Gastrocnemius medialis (tissue), 4 donors: ENCODE measurements at regions not wholly inside any gene's neighbourhood (a gene's known extent, or its start where the extent isn't known, plus 50 kb on each side); places are given as distances from the start of the nearest gene placed in this dataset.

Source experiments
- ATAC-seq, 2 donors: fragments of 150-250 bp; one replicate each; pipeline ENCODE4 v1.9.1; 2016
- DNase-seq, 2 donors: peaks; one replicate each; pipeline ENCODE4 v3.0.0-alpha.2; 2019
- H3K27ac ChIP-seq, 4 donors: fragments of 200-600 bp; sonication (generic); 1 replicate in 1 of 4; 2 replicates in 3 of 4; pipeline ENCODE4 v1.5.1; 2016 to 2018; ENCODE audit warnings: mild to moderate bottlenecking in 2 of 4, moderate library complexity in 1 of 4
- H3K27me3 ChIP-seq, 3 donors: fragments of 200-600 bp; sonication (generic) in 2 of 3; 1 replicate in 1 of 3; 2 replicates in 2 of 3; pipeline versions ENCODE4 v1.5.1 to v1.6.0; 2016 to 2019; ENCODE audit warnings: mild to moderate bottlenecking in 1 of 3, moderate library complexity in 1 of 3
- H3K36me3 ChIP-seq, 2 donors: fragments of 200-600 bp; sonication (generic) in 1 of 2; one replicate each; pipeline ENCODE4 v1.5.1; 2017 to 2018
- H3K4me1 ChIP-seq, 2 donors: fragments of 200-600 bp; sonication (generic) in 1 of 2; one replicate each; pipeline ENCODE4 v1.5.1; 2016 to 2017; ENCODE audit warnings: mild to moderate bottlenecking in 2 of 2
- H3K4me3 ChIP-seq, 4 donors: fragments of 200-600 bp; sonication (generic) in 3 of 4; 1 replicate in 1 of 4; 2 replicates in 3 of 4; pipeline ENCODE4 v1.5.1; 2016 to 2019; ENCODE audit warnings: mild to moderate bottlenecking in 2 of 4
- H3K9me3 ChIP-seq, 3 donors: fragments of 200-600 bp; sonication (generic) in 2 of 3; 1 replicate in 1 of 3; 2 replicates in 2 of 3; pipeline ENCODE4 v1.5.1; 2016 to 2019
- POLR2A ChIP-seq, 2 donors: fragments of 450-650 bp; IDR thresholded peaks; one replicate each; pipeline ENCODE4 v1.6.1; 2017; ENCODE audit warnings: antibody characterized with exemption in 2 of 2, mild to moderate bottlenecking in 2 of 2, moderate library complexity in 2 of 2
- in situ Hi-C, 4 donors: fragments of 200-750 bp; cut with MboI; loops; one replicate each; pipeline versions ENCODE4 v1.15.0 to v1.8.0; 2017; ENCODE audit warnings: low sequenced_read_pairs in 4 of 4
- intact Hi-C: fragments of 100-400 bp; cut with DNase I; formaldehyde crosslinking; loops from one replicate; pipeline ENCODE4 v1.15.1; 2023; ENCODE audit warnings: low total_unique reads
- TF ChIP-seq, protein P1 (sequence below), 5 experiments: fragments of 450-650 bp in 3 of 5; fragments of 200-600 bp in 2 of 5; sonication (generic) in 2 of 5; IDR thresholded peaks in 4 of 5; conservative IDR thresholded peaks in 1 of 5; 1 replicate in 4 of 5; 2 replicates in 1 of 5; pipeline ENCODE4 v1.5.1; 2016 to 2019; ENCODE audit warnings: antibody characterized with exemption in 5 of 5, mild to moderate bottlenecking in 3 of 5, moderate library complexity in 3 of 5

DNA sequence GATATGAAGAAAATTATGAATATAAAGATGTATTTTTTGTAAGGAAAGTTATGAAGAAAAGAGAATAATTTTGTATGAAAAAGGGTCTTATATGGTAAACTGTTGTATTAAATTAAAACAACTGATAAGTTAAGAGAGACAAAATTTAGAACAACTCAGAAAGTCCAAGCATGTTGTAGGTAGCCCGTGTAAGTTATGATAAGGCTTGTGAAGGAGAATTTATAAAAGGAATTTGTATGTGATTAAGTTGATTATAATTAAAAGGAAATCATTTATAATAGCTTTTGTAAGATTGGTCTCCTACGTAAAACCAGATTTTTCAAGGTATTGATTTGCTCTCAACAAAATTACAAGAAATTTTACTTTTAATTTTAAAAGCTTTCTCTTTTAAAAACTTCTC lies 1579.3 kb downstream of the HACE1 start:
- H3K4me1 ChIP-seq: no peaks in the 10 kb centered on the region
- no peaks in the 10 kb centered on the region for H3K9me3 ChIP-seq
- intact Hi-C loops: no loop called here
- in situ Hi-C loops: loop anchor here in 1 of 4 donors (5.0 kb wide), 1 partner anchor 37 kb away; no protein-coding TSS in a partner anchor
- H3K4me3 ChIP-seq: no peak overlapping the region
- no peak overlapping the region for H3K27ac ChIP-seq
- H3K27me3 ChIP-seq: no peaks in the 10 kb centered on the region
- no peaks in the 10 kb centered on the region for H3K36me3 ChIP-seq
- DNase-seq: no peak
- TF ChIP-seq, protein P1, sequence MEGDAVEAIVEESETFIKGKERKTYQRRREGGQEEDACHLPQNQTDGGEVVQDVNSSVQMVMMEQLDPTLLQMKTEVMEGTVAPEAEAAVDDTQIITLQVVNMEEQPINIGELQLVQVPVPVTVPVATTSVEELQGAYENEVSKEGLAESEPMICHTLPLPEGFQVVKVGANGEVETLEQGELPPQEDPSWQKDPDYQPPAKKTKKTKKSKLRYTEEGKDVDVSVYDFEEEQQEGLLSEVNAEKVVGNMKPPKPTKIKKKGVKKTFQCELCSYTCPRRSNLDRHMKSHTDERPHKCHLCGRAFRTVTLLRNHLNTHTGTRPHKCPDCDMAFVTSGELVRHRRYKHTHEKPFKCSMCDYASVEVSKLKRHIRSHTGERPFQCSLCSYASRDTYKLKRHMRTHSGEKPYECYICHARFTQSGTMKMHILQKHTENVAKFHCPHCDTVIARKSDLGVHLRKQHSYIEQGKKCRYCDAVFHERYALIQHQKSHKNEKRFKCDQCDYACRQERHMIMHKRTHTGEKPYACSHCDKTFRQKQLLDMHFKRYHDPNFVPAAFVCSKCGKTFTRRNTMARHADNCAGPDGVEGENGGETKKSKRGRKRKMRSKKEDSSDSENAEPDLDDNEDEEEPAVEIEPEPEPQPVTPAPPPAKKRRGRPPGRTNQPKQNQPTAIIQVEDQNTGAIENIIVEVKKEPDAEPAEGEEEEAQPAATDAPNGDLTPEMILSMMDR (IDR thresholded peaks at IDR 0.05 in 4 of 5, conservative IDR thresholded peaks at IDR 0.05 in 1 of 5): no peak
- no peak for TF ChIP-seq POLR2A (IDR thresholded peaks at IDR 0.05)
- no peak for ATAC-seq

DNA sequence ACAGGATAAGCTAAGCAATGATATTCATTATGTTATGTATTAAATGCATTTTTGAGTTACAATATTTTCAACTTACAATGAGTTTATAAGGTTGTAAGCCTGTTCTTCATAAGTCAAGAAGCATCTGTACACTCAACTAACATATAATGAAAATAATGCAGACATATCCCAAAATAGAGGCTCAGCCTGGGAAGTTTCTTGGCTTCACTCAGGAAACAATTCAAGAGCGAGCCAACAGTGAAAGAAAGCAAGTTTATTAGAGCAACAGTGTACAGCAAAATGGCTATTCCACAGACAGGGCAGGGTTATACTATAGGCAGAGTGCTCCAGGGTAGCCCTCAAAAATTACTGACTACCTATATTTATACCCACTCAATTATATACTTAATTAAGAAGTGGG lies 1581.8 kb downstream of the HACE1 start:
- Histone ChIP-seq H3K27ac (no peak overlapping the region), H3K27me3 (no peaks in the 10 kb centered on the region), H3K36me3 (no peaks in the 10 kb centered on the region), H3K4me3 (no peak overlapping the region), H3K4me1 (no peaks in the 10 kb centered on the region), H3K9me3 (no peaks in the 10 kb centered on the region)
- TF ChIP-seq, protein P1 (IDR thresholded peaks at IDR 0.05 in 4 of 5, conservative IDR thresholded peaks at IDR 0.05 in 1 of 5): no peak
- no peak for TF ChIP-seq POLR2A (IDR thresholded peaks at IDR 0.05)
- in situ Hi-C loops: no loop called here
- intact Hi-C loops: no loop called here
- DNase-seq (no peak), ATAC-seq (no peak)

DNA sequence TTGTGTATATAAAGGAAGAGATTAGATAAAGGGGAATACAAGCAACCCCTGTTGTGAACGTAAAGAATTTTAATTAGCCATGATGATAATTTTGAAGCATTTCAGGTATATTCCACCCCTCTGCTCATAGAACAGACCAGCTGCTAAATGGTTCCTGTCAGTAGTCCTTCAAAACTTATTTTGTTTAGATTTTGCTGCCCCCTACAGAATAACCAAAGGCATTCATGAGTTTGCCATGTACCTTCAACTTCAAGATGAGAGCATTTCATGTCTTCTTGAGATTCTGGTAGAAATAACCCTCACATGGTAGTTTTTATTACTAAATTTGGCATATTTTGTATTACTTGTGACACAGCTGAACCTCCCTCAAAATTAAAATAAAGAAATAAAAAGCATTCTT lies 1586.7 kb downstream of the HACE1 start:
- in situ Hi-C loops (no loop called here), intact Hi-C loops (no loop called here)
- Histone ChIP-seq H3K4me3 (no peak overlapping the region), H3K27ac (no peak overlapping the region), H3K36me3 (no peaks in the 10 kb centered on the region), H3K9me3 (no peaks in the 10 kb centered on the region), H3K27me3 (no peaks in the 10 kb centered on the region), H3K4me1 (no peaks in the 10 kb centered on the region)
- no peak for DNase-seq
- TF ChIP-seq, protein P1 (IDR thresholded peaks at IDR 0.05 in 4 of 5, conservative IDR thresholded peaks at IDR 0.05 in 1 of 5): no peak
- TF ChIP-seq POLR2A (IDR thresholded peaks at IDR 0.05): no peak
- no peak for ATAC-seq

DNA sequence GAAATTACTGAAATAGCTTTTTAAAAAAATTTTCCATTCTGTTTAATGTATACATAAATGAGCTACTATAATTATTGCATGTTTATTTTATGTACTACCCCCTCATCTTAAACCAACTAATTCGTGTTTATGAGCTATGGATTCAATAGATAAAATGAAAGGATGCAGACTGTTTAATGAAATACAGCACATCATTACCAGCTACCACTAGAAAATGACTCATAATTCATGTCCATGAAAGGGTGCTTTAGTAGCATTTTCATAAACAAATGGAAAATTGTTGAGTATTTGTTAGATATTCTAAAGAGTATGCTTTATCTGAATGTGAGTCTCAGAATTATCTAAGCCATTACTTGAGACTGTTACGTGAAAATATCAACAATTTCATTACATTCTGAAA lies 1590.1 kb downstream of the HACE1 start:
- no peaks in the 10 kb centered on the region for H3K36me3 ChIP-seq
- intact Hi-C loops (no loop called here), in situ Hi-C loops (loop anchor here in 1 of 4 donors (10.0 kb wide), 1 partner anchor 55 kb away; no protein-coding TSS in a partner anchor)
- no peaks in the 10 kb centered on the region for H3K9me3 ChIP-seq
- H3K4me1 ChIP-seq: no peaks in the 10 kb centered on the region
- DNase-seq (no peak), ATAC-seq (no peak)
- no peak overlapping the region for H3K4me3 ChIP-seq
- no peaks in the 10 kb centered on the region for H3K27me3 ChIP-seq
- TF ChIP-seq POLR2A (IDR thresholded peaks at IDR 0.05): no peak
- TF ChIP-seq, protein P1 (IDR thresholded peaks at IDR 0.05 in 4 of 5, conservative IDR thresholded peaks at IDR 0.05 in 1 of 5): no peak
- no peak overlapping the region for H3K27ac ChIP-seq

DNA sequence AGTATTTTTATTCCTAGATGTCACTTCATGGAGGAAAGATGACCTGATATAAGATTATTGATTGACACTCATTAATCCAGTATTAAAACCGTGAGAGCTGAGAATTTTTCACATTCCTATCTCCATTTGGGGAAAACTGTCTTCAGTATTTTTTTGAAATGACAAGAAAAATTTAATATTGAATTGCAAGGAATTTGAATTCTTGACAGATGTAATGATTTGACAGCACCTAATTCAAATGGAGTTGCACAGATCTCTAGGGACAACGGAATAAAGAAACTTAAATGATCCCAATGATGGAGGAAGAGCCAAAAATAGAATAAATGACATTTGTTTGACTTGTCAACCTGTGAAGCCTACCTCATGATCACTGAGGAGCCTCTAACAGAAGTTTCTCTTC lies 1591.4 kb downstream of the HACE1 start:
- Histone ChIP-seq H3K4me3 (no peak overlapping the region), H3K27me3 (no peaks in the 10 kb centered on the region), H3K27ac (no peak overlapping the region), H3K9me3 (no peaks in the 10 kb centered on the region), H3K36me3 (no peaks in the 10 kb centered on the region), H3K4me1 (no peaks in the 10 kb centered on the region)
- no peak for ATAC-seq
- TF ChIP-seq, protein P1 (IDR thresholded peaks at IDR 0.05 in 4 of 5, conservative IDR thresholded peaks at IDR 0.05 in 1 of 5): no peak
- no peak for TF ChIP-seq POLR2A (IDR thresholded peaks at IDR 0.05)
- in situ Hi-C loops (loop anchor here in 1 of 4 donors (10.0 kb wide), 1 partner anchor 56 kb away; no protein-coding TSS in a partner anchor), intact Hi-C loops (no loop called here)
- DNase-seq: no peak
